OCI-LY7 (cell line): ENCODE measurements at regions not wholly inside any gene's neighbourhood (a gene's known extent, or its start where the extent isn't known, plus 50 kb on each side); places are given as distances from the start of the nearest gene placed in this dataset.

Experiments used
- BruUV-seq: library from RNA; stranded (reverse); fragments of 400-500 nt; replicated peaks from 2 replicates; lab custom pipeline; 2021; lab: Mats Ljungman, UMichigan
- CTCF ChIA-PET: fragments of 300-600 bp; sonication (Branson Sonifier 250); formaldehyde crosslinking; loops from one replicate; lab custom pipeline; 2022; ENCODE audit warnings: antibody characterized with exemption; ENCODE audit not compliant: unreplicated experiment; lab: Charles Lee
- POLR2A ChIA-PET: fragments of 300-600 bp; sonication (Branson Sonifier 250); formaldehyde crosslinking; loops from one replicate; lab custom pipeline; 2022; ENCODE audit warnings: antibody characterized with exemption; lab: Charles Lee
- DNase-seq: peaks from one replicate; pipeline ENCODE4 v3.0.0-alpha.2; 2015; ENCODE audit warnings: low spot score
- H2AFZ ChIP-seq: fragments of 200-600 bp; sonication (generic), shearing (Covaris generic); 2 replicates; pipeline ENCODE4 v1.6.1; 2014; ENCODE audit warnings: mild to moderate bottlenecking, antibody characterized with exemption, low read length, moderate library complexity
- H3K27ac ChIP-seq: fragments of 200-600 bp; sonication (generic); 2 replicates; pipeline ENCODE4 v1.5.1; 2014; ENCODE audit warnings: mixed run types, low read depth, mild to moderate bottlenecking, moderate library complexity, low read length, inconsistent platforms; ENCODE audit not compliant: poor library complexity, severe bottlenecking
- H3K36me3 ChIP-seq: fragments of 200-600 bp; sonication (generic); 2 replicates; pipeline ENCODE4 v1.6.1; 2014; ENCODE audit warnings: mild to moderate bottlenecking, antibody characterized with exemption, low read length, moderate library complexity, mixed read lengths; ENCODE audit not compliant: insufficient read depth
- H3K4me1 ChIP-seq: fragments of 200-600 bp; sonication (generic); 2 replicates; pipeline ENCODE4 v1.5.1; 2014; ENCODE audit warnings: mild to moderate bottlenecking, low read length; ENCODE audit not compliant: insufficient read depth, poor library complexity, severe bottlenecking
- H3K4me2 ChIP-seq: fragments of 200-600 bp; sonication (generic); 2 replicates; pipeline ENCODE4 v1.6.1; 2014; ENCODE audit warnings: mild to moderate bottlenecking, low read length
- H3K4me3 ChIP-seq: fragments of 200-600 bp; sonication (generic); 2 replicates; pipeline ENCODE4 v1.5.1; 2014; ENCODE audit warnings: mild to moderate bottlenecking, low read depth, low read length; ENCODE audit not compliant: poor library complexity, severe bottlenecking
- H3K79me2 ChIP-seq: fragments of 200-600 bp; sonication (generic); 2 replicates; pipeline ENCODE4 v1.6.1; 2016; ENCODE audit warnings: low read depth, mild to moderate bottlenecking, low read length, moderate library complexity, mixed read lengths; ENCODE audit not compliant: insufficient read depth
- H3K9me2 ChIP-seq: fragments of 200-600 bp; sonication (generic); 2 replicates; pipeline ENCODE4 v1.6.1; 2016; ENCODE audit warnings: mild to moderate bottlenecking, low read length, mixed read lengths; ENCODE audit not compliant: insufficient read depth
- H3K9me3 ChIP-seq: fragments of 200-600 bp; sonication (generic); 2 replicates; pipeline ENCODE4 v1.6.1; 2014; ENCODE audit warnings: mild to moderate bottlenecking, mixed run types, low read length, mixed read lengths
- H4K20me1 ChIP-seq: fragments of 200-600 bp; sonication (generic); 2 replicates; pipeline ENCODE4 v1.6.1; 2014; ENCODE audit warnings: mild to moderate bottlenecking, antibody characterized with exemption, low read length, moderate library complexity, mixed read lengths; ENCODE audit not compliant: insufficient read depth
- CTCF ChIP-seq: fragments of 200-600 bp; sonication (generic); conservative IDR thresholded peaks from 2 replicates; pipeline ENCODE4 v1.5.1; 2014; ENCODE audit warnings: mild to moderate bottlenecking, antibody characterized with exemption, low read length, moderate library complexity, mixed read lengths
- EZH2phosphoT487 ChIP-seq: fragments of 200-600 bp; sonication (generic); IDR thresholded peaks from 2 replicates; pipeline ENCODE4 v1.6.1; 2018; ENCODE audit warnings: low read depth, borderline replicate concordance, mild to moderate bottlenecking, mixed run types, antibody characterized with exemption, low read length, moderate library complexity, mixed read lengths
- intact Hi-C: fragments of 100-400 bp; cut with micrococcal nuclease; formaldehyde crosslinking; loops from one replicate; pipeline ENCODE4 v1.10.0; 2022; ENCODE audit not compliant: unreplicated experiment

GRCh38 chr2:49858657-49859056, 704.3 kb upstream of the FSHR start:
- DNase-seq: no peak
- Histone ChIP-seq H2AFZ (no peak overlapping the region), H3K36me3 (no peaks in the 10 kb centered on the region), H3K27ac (no peak overlapping the region), H3K9me3 (no peaks in the 10 kb centered on the region), H3K4me1 (no peaks in the 10 kb centered on the region), H3K4me3 (no peak overlapping the region), H3K4me2 (no peak overlapping the region), H3K79me2 (no peaks in the 10 kb centered on the region), H4K20me1 (no peaks in the 10 kb centered on the region), H3K9me2 (no peaks in the 10 kb centered on the region)
- TF ChIP-seq CTCF (no peak), EZH2phosphoT487 (no peak)
- CTCF ChIA-PET: no interaction called here
- BruUV-seq: no TSS peak
- POLR2A ChIA-PET: no interaction called here
- intact Hi-C loops: no loop called here

GRCh38 chr2:49858113-49858490, 703.8 kb upstream of the FSHR start:
- H3K36me3 ChIP-seq: no peaks in the 10 kb centered on the region
- BruUV-seq: no TSS peak
- no peak overlapping the region for H3K27ac ChIP-seq
- H3K79me2 ChIP-seq: no peaks in the 10 kb centered on the region
- no peak overlapping the region for H3K4me2 ChIP-seq
- H3K9me3 ChIP-seq: no peaks in the 10 kb centered on the region
- ChIA-PET POLR2A (interaction anchor here (0.8 kb wide), 1 partner anchor 13 kb away, joined by 3 read pairs; no protein-coding TSS in a partner anchor), CTCF (no interaction called here)
- no peaks in the 10 kb centered on the region for H4K20me1 ChIP-seq
- H3K4me3 ChIP-seq: no peak overlapping the region
- H3K4me1 ChIP-seq: no peaks in the 10 kb centered on the region
- no peak overlapping the region for H2AFZ ChIP-seq
- DNase-seq: no peak
- no peaks in the 10 kb centered on the region for H3K9me2 ChIP-seq
- intact Hi-C loops: no loop called here
- TF ChIP-seq EZH2phosphoT487: no peak
- TF ChIP-seq CTCF: no peak

- DNase-seq: no peak
- ChIA-PET CTCF (no interaction called here), POLR2A (interaction anchor here (0.8 kb wide), 1 partner anchor 13 kb away, joined by 3 read pairs; no protein-coding TSS in a partner anchor)
- Histone ChIP-seq H3K9me2 (no peaks in the 10 kb centered on the region), H2AFZ (no peak overlapping the region), H3K9me3 (no peaks in the 10 kb centered on the region), H4K20me1 (no peaks in the 10 kb centered on the region), H3K4me2 (no peak overlapping the region), H3K4me3 (no peak overlapping the region), H3K79me2 (no peaks in the 10 kb centered on the region), H3K36me3 (no peaks in the 10 kb centered on the region), H3K4me1 (no peaks in the 10 kb centered on the region), H3K27ac (no peak overlapping the region)
- BruUV-seq: no TSS peak
- no peak for TF ChIP-seq CTCF
- no peak for TF ChIP-seq EZH2phosphoT487
- intact Hi-C loops: no loop called here
Observed at GRCh38 chr2:49857371-49858112, 703.2 kb upstream of the FSHR start.
